Ureter (tissue), 1 donor: ENCODE measurements at regions not wholly inside any gene's neighbourhood (a gene's known extent, or its start where the extent isn't known, plus 50 kb on each side); places are given as distances from the start of the nearest gene placed in this dataset.
"Not testable (repeated sequence)": the region's sequence is repeated elsewhere in the genome, so short reads cannot be mapped to it uniquely, and the experiment has no call there.

Experiments
- DNase-seq: peaks from one replicate; pipeline ENCODE4 v3.0.0-alpha.2; 2020; ENCODE audit warnings: low spot score
- donor health status: DM: yes; HTN: yes; CAD: no.

DNA sequence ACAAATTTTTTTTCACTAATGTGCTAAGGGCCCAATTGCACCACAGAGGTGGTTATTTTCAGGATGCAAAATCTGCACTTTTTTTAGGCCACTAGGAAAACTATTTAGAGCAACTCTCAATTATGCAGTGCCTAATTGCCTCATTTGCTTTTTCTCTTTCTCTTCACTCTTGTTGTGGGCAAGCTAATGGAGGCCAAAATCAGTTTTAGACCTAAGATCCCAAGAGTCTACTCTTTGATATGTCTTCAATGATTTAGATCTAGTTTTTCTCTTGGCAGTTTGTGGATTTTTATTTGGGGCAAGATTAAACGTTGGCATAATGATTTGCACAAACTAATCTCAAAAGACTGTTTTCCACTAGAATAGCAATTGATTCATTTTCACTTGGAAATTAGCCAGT lies 1996.9 kb downstream of the LRRC4C start:
- DNase-seq = no peak

DNA sequence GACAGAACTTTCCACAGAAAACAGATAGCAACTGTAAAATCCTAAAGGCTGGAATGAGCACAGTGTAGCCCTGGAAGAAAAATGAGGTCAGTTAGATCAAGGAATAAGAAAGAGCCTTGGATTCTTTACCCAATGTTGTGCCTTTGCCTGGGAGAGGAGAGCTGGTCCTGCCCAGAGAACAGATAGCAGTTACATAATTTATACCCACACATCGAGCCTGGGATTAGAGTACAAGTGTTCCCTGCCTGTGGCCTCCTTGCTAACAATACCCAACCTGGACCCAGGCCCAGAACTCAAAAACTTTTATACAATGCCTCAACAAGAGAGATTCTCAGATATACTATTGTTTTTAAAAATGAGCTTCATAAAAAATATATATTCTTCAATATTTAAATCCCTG lies 1998.4 kb downstream of the LRRC4C start:
- no peak for DNase-seq

DNA sequence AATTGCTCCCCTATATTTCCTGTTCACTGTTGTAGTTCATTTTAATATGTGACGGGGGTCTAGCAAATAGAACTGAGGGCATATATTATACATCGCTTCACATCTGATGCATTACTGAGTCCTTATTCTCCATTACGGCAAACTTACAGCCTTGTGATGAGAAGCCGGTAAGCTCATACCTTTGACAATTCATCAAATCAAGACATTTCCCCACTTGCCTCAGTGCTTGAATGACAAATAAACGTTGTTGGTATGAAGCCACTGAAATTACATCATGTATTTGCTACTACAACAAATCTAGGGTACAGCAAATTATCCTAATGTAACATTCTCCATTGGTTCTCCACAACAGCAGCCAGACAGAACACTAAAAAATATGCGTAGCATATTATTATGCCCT lies 1999.8 kb downstream of the LRRC4C start:
- no peak for DNase-seq

DNA sequence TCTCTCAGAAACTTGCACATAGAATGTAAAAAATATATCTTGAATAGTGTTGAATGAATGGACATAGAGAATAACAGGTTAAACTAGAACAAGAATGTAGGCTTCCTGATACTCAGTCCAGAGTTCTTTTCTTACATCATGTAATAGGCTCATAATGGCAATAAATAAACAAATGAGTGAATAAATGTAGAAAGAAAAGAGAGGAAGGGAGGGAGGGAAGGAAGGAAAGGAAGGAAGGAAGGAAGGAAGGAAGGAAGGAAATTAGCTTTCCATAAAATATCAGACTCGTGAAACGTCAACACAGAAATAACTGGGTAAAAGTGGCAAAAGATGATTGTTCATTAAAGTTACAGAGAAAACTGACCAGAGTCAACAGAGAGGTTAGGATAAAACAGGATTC lies 2001.0 kb downstream of the LRRC4C start:
- no peak for DNase-seq

DNA sequence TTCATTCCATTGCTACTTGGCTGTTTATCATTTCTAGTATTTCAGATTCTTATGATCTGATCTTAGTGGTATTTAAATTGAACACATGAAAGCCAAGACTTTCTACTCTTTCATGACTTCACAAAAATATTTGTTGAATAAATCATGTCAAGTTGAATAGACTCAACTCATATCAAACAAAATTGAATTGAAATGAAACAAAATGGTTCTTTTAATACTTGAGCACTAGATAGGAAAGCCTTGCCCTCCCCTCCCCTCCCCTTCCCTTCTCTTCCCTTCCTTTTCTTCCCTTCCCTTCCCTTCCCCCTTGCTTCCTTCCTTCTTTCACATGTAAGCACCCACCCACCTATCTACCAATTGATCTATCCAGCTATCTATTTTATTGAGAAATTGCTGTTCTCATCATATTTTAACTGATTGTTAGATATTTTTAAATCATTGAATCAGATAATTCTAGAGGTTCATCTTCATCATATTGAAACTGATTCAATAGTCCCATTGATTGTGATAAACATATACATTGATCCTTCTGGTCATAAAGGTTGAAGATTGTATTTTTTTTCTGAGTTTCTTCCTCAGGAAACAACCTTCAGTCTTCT lies 2015.9 kb downstream of the LRRC4C start:
- no peak for DNase-seq

DNA sequence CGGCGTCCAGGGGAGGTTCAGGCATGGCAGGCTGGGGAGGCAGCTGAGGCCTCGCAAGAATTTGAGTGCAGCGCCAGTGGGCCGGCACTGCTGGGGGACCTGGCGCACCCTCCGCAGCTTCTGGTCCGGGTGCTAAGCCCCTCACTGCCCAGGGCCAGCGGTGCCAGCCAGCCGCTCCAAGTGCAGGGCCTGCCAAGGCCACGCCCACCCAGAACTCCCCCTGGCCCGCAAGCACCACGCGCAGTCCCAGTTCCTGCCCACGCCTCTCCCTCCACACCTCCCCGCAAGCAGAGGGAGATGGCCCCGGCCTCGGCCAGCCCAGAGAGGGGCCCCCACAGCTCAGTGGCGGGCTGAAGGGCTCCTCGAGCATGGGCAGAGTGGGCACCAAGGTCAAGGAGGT lies 2017.3 kb downstream of the LRRC4C start:
- DNase-seq = no peak

DNA sequence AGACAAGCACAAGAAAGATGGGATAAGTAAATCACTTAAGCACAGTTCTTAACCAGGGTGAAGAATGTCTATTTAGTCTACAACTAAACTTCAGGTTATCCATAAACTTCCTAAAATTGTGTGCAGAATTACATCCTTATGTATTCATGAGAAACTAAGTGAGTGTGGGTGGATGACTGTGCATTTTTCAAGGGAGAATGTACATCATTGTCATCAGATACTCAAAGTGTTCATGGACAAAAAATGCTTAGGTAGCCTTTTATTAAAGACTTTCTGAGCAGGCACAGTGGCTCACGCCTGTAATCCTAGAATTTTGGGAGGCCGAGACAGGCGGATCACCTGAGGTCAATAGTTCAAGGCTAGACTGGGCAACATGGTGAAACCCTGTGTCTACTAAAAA lies 2023.8 kb downstream of the LRRC4C start:
- no peak for DNase-seq

DNA sequence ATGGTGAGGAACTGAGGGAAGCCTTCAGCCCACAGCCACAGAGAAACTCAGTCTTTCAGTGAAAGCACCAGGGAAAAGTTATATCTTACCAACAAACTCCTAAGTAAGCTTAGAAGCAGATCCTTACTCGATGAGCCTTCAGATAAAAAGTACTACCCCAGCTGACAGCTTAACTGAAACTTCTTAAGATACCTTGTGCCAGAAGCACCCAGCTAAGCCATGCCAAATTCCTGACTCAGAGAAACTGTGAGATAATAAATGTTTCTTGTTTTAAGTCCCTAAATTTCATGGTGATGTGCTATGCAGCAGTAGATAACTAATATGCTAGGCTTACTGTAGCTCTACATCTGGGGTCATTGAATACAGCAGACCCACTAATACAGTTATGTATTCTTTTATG lies 2025.0 kb downstream of the LRRC4C start:
- no peak for DNase-seq

DNA sequence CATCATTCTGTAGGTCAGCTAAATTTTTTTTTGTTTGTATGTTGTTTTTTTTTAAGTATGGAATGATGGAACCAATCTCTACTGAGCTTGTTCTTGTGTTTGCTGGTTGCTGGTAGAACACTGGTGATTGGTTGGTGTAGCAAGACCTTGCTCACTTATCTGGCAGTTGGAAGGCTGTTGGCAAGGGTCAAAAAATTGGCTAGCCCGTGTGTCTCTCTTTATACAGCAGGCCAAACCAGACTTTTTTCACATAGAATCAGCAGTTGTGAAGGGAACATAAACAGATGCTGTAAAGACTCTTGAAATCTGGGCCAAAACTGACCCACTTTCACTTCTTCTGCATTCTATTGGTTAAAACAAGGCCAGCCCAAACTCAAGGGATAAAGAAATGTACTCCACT lies 2026.5 kb downstream of the LRRC4C start:
- no peak for DNase-seq

DNA sequence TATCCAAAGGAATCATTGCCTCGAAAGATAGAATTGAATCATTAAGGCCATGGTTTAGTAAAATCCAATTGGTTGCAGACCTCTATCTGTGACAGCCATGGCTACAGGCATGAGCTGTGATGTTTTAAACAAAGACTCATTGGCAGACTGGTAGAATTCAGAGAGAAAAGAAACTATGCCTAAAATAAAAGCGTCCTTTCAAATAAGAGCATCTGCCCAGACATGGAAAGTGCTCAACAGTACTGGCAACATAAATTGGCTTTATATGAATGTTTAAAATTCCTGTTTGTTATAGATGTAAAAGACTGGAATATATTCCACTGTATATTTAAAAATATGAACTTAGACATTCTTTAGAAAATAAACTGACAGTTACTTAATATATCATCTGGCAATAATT lies 2034.2 kb downstream of the LRRC4C start:
- DNase-seq = no peak

DNA sequence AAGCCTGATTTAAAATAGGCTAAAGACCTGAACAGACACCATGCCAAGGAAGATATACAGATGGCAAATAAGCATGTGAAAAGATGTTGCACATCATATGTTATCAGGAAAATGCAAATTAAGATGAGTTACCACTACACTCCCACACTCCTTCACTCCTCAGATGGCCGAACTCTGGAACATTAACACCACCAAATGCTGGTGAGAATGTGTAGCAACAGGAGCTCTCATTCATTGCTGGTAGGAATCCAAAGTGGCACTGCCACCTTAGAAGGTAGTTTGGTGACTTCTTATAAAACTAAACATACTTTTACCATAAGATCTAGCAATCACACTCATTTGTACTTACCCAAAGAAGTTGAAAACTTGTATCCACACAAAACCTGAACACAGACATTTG lies 2047.3 kb downstream of the LRRC4C start:
- DNase-seq = no peak

DNA sequence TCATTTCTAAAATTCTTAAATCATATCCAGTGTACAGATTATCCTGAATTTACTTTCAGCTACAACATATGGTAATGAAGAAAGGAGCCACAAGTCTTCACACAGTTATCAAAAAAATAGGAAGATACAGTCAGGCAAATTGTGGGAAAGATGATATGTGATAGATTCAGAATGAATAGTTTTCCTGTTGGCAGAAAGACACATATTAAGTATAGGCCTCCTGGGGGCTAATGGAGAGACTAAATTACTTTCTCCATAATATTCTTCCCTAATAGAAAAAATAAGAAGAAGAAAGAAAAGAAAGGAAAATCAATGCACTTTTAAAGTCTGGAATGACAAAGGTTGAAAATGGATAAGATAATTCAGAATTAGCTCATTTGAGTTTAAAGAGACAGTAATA lies 2073.5 kb downstream of the LRRC4C start:
- DNase-seq = no peak

DNA sequence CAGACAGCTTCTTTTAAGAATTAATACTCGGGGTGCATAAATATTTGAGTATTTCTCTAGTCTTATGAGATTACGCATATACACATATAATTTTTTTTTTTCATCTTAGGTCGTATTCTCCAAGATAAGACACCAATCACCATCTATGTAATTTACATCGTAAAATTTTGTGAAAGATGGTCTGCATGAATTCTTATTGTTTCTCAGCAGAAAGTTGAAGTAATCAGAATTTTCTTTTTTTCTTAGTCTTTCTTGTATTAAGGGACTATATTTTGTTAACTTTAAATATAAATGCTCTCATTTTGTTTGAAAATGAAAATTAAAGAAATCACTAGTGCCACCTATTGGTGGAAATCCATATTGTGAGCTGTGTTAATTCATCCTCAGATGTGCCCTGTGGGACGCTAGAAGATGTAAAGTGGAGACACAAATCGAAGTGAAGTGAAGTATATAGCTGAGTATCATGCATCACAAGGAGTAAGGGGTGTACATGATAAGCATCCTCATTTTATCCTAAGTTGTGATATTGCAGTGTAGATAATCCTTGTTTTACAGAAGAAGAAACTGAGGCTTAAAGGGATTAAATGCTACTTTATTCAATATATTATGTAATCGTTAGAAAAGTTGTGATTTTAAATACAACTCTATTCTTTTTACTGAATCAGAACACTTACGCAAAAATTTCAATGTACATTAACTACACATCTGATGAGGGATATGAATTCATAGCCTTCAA lies 2084.3 kb downstream of the LRRC4C start:
- no peak for DNase-seq

DNA sequence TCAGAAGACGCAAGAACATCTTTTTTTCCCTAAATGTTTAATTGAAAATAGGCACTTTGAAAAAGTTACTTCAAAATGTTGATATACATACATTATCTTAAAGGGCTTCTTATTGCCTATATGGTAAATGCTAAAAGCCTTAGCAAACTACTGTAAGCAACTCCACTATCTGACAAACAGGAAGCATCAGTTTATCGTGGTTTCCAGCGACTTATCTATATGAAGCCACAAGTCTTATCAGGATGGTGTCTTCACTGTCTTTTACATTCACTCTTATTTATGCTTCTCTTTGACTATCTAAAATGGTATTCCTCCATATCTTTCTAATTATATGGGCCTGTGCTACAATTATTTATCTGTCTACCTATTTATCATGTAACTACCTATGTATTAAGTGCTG lies 2091.9 kb downstream of the LRRC4C start:
- no peak for DNase-seq

DNA sequence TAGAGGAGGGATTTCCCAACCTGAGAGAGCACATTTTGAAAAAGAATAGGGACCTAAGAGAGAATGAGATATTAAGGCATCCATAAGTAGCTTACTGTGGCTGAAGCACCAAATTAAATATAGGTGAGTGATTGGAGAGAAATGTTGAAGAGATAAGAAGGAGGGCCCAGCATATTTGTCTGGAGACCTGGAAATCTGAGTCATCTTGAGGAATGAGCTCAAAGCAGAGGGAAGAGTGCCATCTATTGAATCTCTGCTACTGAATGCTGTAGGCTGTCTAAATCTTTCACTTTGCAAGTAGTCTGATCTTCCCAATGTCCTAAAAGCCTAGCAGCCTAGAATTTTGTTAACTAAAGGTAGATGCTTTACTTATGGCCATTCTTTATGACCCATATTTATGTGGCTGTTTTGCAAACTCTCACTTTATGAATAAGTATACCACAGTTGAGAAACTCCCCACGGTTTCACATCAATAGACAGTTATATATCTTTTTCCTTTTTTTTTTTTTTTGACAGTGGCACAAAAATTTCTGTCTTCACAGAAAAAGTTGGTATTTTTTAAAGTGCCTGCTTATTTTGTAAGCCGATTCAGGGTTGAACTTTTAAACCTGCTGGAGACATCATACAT lies 2093.5 kb downstream of the LRRC4C start:
- DNase-seq = no peak

DNA sequence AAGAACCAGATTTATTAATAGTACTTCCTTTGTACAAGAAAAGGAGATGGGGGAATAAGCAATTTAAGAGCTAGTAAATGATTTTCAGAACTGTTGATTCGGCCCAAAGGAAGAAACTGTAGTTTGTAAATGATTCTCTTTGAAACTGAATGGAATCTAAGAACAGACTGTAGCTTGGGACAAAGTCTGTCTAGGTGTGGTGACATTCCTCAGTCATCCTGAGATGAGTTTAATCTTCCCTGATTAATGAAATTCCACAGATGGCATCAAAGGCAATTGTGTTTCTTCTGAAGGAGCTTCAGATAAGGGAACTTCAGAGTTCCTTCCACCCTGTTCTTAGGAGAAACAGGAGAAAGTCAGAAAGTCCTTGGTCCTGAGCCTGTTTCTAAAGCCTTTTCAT lies 2095.9 kb downstream of the LRRC4C start:
- DNase-seq = no peak

DNA sequence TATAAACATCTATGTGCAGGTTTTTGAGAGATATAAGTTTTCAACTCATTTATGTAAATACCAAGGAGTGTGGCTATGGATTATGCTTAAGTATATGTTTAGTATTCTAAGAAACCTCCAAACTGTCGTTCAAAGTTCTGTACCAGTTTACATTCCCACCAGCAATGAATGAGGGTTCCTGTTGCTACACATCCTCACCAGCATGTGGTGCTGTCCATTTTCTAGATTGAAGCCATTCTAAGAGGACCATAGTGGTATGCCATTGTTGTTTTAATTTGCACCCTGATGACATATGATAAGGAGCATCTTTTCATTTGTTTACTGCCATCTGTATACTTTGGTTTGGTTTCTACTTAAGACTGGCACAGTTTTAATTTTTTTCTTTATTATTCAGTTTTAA lies 2097.9 kb downstream of the LRRC4C start:
- DNase-seq = no peak

DNA sequence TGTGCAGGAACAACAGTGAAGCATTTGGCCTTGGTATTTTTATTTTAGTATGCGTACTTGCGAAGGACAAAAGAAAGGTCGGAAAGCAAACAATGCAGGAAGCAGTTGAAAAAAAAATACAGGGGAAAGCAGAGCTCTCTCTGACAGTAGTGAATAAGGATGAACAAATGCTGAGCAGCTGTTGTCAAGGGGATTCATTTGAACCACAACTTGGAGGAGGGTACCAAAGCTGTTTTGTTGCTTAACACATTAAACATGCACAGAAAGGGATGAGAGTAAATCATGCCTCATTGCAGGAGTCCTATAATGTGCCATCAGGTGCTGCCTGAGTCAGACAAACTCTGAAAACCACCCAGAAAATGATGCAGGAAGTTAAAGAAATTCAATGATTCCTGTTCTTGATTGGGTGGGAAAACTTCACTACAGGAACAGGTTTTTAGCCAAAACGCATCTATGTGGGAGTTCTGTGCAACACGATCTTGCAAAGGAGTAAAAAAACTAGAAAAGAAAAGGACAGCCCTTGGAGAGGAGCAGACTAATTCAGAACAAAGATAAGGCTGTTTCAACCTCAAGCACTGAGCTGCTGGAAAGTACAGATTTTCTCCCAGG lies 2113.5 kb downstream of the LRRC4C start:
- DNase-seq = no peak

DNA sequence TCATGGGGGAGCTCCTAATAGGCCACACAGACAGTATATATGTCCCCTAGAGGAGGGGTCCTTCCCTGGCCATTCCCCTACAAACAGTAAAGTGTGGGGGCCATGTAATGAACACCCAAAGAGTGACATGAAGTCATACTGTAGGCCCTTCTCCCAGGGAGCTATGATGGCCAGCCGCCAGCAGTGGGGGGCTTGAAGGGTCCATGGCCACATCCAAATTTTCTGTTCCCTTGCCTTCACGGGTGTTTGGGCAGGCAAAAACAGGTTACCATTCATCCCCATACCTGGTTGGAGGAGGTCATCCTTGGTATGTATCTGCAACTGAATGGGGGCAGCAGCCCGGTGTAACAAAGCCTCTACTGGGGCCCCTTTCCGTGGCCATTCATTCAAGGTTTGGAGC lies 2118.0 kb downstream of the LRRC4C start:
- no peak for DNase-seq

DNA sequence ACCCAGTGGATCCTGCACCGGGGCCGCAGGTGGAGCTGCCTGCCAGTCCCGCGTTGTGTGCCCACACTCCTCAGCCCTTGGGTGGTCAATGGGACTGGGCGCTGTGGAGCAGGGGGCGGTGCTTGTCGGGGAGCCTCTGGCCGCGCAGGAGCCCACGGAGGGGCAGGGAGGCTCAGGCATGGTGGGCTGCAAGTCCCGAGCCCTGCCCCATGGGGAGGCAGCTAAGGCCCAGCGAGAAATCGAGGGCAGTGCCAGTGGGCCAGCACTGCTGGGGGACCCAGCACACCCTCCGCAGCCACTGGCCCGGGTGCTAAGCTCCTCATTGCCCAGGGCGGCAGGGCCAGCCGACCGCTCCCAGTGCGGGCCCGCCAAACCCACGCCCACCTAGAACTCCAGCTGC lies 2126.4 kb downstream of the LRRC4C start:
- DNase-seq = not testable (repeated sequence)

DNA sequence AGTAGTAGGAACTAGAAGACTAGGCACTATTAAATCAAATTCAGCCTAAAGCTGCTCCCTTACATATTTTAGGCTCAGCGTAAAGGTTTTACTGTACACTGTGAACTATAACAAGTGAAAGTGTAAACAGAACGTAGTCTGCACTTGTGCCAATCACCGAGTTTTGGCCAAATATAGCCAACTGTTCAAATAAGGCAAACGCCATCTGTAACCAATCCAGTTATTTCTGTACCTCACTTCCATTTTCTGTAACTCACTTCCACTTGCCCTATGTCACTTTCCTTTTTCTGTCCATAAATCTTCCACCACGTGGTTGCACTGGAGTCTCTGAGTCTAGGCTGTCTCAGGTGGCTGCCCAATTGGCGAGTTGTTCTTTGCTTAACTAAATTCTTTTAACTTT lies 2132.2 kb downstream of the LRRC4C start:
- DNase-seq = no peak

DNA sequence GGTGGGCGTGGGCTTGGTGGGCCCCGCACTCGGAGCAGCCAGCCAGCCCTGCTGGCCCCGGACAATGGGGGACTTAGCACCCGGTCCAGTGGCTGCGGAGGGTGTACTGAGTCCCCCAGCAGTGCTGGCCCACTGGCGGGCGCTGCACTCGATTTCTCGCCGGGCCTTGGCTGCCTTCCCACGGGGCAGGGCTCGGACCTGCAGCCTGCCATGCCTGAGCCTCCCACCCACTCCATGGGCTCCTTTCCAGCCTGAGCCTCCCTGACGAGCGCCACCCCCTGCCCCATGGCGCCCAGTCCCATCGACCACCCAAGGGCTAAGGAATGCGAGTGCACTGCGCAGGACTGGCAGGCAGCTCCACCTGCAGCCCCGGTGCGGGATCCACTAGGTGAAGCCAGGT lies 2147.6 kb downstream of the LRRC4C start:
- not testable (repeated sequence) for DNase-seq

DNA sequence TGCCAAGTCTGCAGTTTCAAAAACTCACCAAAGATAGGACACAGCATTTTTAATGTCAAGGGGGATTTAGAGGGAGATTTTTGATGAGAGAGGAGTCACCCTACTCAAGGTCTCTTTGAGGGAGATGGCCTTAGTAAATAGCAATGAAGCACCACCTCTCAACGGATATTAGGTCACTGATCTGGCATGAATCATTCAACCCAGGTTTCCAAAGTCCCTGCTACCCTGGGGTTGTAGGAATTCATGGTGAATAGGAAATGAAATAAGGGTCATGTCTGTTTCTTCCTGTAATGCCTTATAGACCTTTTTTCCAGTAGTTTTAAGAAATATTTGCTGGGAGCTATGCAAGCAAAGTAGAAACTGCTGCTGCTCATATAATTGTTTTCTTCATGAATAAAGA lies 2154.9 kb downstream of the LRRC4C start:
- DNase-seq = no peak
